GM19438 (cell line): ENCODE measurements at regions not wholly inside any gene's neighbourhood (a gene's known extent, or its start where the extent isn't known, plus 50 kb on each side); places are given as distances from the start of the nearest gene placed in this dataset.
"Not testable (repeated sequence)": the region's sequence is repeated elsewhere in the genome, so short reads cannot be mapped to it uniquely, and the experiment has no call there.

ENCODE experiments used
- ATAC-seq: cut with Tn5 transposase; IDR thresholded peaks from one replicate; pipeline ENCODE4 v1.9.1; 2021; ENCODE audit warnings: low read depth; ENCODE audit not compliant: unreplicated experiment

DNA sequence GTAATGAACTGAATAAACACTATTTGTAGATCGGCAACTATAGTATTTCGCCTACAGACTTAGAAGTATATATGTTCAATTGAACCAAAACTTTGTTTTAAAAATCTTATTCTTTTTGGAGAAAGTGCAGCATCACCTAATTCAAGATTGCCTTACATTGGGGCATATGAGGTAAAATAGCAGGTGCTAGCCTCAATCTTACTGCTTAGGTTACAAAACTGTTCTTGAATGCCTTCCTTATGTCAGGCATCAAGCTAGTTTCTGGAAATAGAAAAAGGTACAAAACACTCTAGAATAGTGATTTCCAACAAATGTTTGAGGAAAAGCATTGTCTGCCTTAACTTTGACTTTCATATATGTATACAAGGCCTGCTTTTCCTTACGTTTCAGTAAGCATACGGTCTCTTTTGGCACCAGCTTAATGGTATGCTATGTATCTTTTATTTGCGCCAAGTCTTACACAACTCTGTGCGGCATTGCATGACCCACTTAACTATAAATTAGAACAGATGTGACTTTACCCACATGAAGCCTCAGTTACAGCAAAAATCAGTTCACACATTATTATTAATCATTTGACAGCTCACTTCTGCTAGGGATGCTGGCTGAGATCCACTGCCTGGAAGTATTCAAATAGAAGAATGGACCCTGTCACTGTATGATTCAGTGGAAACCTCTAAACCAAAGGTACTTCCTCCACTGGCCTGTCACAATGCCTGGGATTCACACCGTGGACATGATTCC is 174.1 kb downstream of the PRELID2 start:
- no peak for ATAC-seq

DNA sequence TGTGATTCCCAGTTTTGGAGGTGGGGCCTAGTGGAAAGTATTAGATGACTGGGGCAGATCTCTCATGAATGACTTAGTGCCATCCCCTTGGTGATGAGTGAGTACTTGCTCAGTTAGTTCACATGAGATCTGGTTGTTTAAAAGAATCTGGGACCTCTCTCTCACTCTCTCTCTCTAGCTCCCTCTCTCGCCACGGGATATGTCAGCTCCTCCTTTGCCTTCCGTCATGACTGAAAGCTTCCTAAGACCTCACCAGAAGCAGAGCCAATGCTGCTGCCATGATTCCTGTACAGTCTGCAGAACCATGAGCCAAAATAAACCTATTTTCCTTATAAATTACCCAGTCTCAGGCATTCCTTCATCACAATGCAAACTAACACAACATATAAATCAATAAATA is 176.7 kb downstream of the PRELID2 start:
- ATAC-seq: no peak

DNA sequence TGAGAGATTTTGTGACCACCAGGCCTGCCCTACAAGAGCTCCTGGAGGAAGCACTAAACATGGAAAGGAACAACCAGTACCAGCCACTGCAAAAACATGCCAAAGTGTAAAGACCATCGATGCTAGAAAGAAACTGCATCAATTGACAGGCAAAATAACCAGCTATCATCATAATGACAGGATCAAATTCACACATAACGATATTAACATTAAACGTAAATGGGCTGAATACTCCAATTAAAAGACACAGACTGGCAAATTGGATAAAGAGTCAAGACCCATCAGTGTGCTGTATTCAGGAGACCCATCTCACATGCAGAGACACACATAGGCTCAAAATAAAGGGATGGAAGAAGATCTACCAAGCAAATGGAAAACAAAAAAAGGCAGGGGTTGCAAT is 182.4 kb downstream of the PRELID2 start:
- not testable (repeated sequence) for ATAC-seq

DNA sequence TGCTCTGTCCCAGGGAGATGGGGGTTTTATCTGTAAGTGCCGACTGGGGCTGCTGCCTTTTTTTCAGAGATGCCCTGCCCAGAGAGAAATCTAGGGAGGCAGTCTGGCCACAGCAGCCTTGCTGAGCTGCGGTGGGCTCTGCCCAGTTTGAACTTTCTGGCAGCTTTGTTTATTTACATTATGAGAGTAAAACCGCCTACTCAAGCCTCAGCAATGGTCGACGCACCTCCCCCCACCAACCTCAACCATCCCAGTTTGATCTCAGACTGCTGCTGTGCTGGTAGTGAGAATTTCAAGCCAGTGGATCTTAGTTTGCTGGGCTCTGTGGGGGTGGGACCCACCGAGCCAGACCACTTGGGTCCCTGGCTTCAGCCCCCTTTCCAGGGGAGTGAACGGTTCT is 188.0 kb downstream of the PRELID2 start:
- not testable (repeated sequence) for ATAC-seq

DNA sequence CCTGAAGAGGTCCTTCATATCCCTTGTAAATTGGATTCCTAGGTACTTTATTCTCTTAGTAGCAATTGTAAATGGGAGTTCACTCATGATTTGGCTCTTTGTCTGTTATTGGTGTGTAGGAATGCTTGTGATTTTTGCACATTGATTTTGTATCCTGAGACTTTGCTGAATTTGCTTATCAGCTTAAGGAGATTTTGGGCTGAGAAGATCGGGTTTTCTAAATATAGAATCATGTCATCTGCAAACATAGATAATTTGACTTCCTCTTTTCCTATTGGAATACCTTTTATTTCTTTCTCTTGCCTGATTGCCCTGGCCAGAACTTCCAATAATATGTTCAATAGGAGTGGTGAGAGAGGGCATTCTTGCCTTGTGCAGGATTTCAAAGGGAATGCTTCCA is 191.9 kb downstream of the PRELID2 start:
- ATAC-seq: not testable (repeated sequence)

DNA sequence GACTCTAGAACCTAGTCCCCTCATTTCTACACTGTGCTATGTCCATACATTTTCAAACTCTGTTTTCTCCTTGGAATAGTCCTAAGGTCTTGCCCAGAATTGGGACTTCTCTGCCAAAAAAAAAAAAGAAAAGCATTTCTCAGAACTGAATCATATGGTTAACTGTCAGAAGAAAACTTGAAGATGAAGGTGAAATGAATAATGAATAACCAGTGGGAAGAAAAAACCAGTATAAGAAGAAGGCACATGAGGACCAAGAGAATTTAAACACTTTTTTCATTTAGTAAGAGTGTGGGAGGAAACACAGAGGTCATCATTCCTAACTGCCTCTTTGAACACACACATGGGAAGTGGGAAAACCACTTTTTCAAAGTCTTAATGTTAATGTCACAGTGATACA is 197.7 kb downstream of the PRELID2 start:
- ATAC-seq: no peak

DNA sequence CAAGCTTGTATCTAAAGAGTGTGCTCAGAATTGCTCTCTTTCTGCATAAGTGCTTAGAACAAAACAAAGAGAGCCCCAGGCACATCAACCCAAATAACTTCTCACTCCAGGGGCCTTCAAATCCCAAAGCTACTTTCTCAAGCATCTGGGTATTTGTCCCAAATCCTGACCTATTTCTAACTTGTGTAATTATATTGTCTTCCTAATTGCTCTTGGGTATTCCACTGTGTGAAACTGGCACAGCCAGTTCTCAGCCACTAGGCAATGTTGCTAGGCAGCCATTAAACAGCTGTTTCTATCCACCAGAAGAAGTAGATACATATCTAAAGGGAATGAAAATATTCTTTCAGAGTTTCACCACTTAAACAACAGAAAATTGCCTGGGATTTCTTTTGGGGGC is 198.8 kb downstream of the PRELID2 start:
- no peak for ATAC-seq

DNA sequence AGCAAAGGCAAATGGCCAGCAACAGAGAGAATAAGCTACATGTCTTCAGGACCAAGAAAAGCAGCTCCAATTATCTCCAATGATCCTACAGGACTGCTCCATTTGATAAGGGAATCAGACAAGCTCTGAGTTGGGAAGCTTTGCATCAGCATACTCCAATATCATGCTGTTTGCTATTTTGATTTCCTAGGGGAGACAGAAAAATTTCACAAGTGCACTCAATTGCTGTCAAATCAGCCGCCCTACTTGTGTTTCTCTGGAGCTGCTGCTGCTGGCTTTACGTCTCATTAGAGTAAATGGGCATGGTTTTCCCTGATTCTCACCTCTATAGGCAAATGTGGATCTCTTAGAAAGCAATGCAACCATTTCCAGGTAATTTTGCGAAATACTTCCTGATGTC is 201.7 kb downstream of the PRELID2 start:
- no peak for ATAC-seq

DNA sequence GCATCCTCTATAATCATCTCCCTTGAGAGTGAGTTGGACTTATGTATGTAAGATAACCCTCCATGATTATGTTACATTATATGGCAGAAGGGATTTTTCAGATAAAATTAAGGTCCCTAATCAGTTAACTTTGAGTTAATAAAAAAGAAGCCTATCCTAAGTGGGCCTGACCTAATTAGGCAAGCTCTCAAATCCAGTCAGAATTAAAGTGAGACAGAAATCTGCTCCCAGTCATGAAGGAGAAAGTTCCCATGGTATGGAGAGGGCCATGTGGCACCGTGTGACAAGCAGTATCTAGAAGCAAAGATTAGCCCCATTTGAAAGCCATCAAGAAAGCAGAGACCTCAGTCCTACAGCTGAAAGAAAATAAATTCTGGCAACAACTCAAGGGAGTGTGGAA is 202.4 kb downstream of the PRELID2 start:
- no peak for ATAC-seq

DNA sequence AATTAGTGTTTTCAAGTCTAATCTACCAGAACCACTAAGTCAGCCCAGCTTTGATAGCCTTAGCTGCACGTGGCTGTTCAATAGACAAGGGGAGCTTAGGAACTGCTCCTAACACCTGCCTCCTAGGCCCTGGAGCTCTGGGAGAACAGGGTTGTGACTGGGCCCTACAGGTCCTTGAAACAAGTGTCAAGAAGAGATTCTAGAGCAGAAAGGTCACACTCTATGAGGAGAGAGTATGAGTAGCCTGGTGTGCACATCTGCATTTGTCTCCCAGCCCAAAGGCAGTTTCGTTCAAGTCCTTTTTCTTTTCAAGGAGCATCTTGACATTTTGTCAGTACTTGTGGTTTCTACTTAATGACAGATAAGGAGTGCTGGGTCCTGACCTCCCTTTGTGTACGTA is 206.1 kb downstream of the PRELID2 start:
- no peak for ATAC-seq

DNA sequence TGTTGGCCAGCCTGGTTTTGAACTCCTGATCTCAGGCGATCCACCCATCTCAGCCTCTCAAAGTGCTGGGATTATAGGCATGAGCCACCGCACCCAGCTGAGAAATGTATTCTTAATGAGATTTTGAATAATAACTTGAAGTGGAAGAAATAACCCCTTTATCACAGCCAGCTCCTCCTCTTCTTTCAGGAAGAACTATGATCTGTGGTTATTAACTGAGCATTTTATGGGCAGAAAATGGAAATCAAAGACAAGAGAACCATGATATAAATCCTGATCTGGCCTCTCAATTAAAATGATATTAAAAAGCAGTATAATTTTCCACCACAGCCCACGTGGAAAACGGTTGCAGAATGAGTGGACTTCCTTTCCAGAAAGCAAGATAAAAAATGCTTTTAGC is 206.6 kb downstream of the PRELID2 start:
- ATAC-seq: no peak

DNA sequence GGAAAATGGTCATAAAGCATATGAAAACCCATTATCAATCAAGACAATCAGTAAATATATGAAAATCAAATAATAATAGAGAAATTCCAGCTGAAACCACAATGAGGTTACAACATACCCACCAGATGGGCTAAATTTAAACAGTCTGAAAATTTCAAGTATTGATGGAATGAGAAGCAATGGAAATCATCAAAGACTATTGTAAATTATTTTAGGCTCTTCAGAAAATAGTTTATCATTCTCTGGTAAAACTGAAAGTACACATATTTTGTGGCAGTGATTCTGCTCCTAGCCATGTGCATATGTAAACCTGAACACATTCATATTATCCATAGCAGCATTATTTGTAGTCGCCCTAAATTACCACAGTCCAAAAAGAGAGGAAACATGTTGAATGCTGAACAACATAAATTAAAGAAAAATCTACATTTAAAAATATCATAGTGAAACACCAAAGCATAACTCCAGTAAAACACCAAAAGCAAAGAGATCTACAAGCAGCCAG is 215.3 kb downstream of the PRELID2 start:
- ATAC-seq: no peak

DNA sequence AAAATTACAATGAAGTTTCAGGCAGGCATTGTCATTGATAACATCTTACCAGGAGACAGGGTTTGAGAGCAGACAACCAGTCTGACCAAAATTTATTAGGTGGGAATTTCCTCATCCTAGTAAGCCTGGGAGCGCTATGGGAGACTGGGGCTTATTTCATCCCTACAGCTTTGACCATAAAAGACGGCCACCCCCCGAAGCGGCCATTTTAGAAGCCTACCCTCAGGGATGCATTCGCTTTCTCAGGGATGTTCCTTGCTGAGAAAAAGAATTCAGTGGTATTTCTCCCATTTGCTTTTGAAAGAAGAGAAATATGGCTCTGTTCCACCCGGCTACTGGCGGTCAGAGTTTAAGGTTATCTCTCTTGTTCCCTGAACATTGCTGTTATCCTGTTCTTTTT is 218.4 kb downstream of the PRELID2 start:
- ATAC-seq: not testable (repeated sequence)

DNA sequence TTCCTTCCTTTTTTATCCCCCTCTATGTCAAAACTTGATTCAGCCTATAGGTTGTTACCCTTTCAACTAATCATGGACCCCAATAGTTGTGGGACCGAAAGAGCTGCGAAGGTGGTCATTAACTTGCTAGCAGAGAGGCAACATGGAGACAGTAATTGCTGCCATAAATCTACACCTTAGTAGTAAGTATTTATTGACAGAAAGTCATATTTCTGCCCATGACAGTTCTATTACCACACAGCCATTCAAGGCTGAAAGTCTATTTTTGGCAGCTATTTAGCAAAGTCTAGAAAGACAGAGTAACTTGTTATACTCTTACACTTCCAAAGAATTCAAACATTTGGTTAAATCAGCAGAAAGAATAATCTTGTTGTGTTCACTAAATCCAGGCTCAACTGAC is 236.2 kb downstream of the PRELID2 start:
- no peak for ATAC-seq

DNA sequence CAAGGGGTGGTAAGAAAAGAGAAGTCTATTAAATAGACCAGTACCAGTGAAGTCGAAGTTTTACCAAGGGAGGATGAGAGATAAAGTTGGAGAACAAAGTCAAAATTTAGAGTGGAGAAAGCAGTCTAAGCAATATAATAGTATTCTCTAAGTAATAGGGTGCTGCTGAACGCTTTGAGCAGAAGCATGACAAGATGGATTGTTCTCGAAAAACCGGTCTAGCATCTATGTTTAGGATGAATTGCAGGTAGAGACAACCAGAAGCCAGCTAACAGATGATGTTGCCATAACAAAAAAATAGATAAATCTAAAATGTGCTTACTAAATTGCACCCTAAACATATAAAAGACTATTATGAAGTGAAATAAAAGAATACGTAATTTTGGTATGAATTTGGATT is 237.0 kb downstream of the PRELID2 start:
- ATAC-seq: no peak

DNA sequence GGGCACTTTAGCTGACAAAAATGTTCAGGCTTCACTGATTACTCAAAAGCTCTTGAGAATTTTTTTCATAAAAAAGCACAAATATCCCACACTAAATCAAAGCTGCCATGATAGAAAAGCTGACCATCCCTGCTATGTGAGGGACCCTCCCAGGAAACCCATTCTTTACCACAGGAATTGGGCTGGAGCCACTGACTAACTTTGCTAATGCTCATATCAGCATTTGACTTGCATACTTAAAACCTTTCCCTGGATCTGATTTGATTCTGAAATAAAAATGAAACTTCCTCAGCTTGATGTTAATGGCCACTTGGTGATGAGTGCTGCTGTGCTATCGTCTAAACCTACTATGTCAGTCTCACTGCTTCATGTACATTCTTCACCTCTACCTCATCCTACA is 243.6 kb downstream of the PRELID2 start:
- ATAC-seq: no peak

DNA sequence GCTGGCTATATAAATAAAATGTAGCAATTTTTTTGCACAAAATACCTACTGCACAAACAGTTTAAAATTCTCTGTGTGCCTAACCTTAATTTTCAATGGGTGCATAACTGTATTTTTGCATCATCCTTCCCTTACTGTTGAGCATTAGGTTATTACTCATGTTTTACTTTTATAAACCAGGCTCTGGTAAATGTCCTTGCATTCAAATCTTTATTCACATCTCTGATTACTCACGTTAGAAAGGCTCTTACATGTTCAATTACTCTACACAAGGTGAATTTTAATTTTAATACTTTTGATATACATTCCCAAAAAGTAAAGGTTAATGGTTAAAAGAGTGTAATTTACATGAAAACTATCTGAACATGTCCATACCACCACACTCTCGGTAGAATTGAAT is 246.1 kb downstream of the PRELID2 start:
- ATAC-seq: no peak

DNA sequence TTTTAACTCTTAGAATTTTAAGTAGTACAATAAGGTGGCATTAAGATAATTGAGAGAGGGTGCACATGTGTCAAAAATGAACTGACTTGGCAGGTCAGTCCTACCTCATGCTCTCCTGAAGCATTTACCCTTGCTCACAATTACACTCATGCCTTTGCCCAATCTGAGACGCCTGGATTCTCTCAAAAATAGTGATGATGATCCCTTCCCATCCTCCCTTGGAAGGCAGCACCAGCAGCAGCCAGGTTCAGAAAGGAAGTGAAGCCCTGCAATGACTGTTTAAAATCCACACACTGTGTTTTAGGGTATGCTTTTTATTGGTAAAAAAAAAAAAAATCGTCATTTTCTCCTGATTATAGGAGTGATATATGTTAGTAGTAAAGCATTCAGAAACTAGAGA is 246.6 kb downstream of the PRELID2 start:
- no peak for ATAC-seq

DNA sequence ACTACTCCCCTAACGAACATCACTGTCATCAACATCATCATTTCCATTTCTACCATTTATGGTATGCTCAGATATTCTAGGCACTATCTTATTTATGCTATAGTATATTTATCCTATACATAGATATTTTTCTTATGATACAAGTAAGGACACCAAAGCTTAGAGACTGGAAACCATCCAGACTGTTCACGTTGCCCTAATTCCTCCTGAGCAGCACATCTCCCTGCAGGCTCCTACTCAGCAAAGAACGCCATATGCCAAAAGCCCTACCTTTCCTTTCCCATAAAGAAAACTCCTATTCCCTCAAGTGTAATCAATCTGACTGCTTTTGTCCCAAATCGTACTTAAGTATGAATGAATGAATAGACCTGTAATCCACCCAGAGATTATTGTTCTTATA is 247.0 kb downstream of the PRELID2 start:
- no peak for ATAC-seq

DNA sequence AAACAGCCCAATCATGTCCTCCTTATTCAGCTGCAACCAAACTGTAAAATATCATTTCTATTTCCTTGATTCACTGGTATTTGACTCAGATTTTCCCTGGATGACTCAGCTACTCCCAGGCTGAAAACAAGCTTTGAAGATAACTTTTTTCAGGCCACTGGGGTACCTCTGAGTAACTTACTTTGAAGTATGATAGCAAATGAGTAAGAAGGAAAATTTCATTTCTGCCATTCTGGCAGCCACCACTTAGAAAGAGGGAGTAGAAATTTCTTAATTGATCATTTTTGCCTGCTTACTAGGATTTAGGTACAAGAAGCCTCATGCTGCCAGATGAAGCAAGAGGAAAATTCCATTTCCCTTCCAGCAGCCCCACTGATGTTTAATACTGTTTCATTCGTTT is 247.4 kb downstream of the PRELID2 start:
- no peak for ATAC-seq

DNA sequence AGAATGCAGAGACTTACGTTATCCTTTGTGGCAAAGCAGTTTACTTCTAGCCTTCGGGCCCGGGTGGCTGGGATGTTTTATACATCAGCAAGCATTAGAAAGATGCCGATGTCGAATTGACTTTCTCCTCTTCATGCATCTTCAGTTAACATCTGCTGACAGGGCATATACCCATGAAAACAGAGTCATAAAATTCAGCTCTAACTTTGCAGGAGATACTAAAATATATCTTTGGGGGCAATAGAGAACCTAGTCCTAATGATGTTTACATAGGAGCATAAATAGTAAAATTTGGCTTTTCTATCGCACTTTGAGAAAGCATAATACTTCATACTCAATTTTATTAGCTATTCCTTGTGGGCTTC is 247.9 kb downstream of the PRELID2 start:
- no peak for ATAC-seq

DNA sequence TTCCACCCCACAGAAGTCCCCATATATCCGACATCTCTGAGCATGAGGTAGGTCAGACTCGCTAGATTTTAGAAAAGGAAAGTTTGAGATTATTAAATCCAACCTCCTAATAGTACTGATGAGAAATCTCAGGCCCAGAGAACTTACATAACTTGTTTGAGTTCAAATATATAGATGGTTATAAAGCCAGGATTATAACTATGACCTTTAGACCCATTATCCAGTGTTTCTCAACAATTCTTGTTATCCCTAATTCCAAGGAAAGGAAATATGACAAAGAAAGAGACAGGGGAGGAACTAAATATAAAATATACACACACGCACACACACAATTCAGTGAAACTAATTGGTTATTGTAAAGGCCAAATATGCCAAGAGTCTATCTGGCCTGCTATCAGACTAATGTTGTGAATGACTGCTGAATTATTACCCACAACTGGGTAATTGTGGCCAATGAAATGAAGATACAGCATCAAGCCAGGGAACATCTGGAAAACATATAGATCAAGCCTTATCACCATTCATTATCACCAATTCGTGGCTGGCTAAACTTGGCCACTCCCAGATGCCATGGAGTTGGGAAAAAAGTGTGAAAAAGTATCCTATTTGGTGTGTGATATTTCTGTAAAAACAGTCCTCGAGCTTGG is 248.4 kb downstream of the PRELID2 start:
- ATAC-seq: no peak
